B cell (primary cell): ENCODE measurements at regions not wholly inside any gene's neighbourhood (a gene's known extent, or its start where the extent isn't known, plus 50 kb on each side); places are given as distances from the start of the nearest gene placed in this dataset.

Source experiments
- CTCF ChIP-seq: fragments of 200-600 bp; IDR thresholded peaks from one replicate; pipeline ENCODE4 v1.8.0; 2022; ENCODE audit warnings: antibody characterized with exemption, mild to moderate bottlenecking
- EZH2 ChIP-seq: IDR thresholded peaks from 2 replicates; pipeline ENCODE4 v1.6.1; 2012; ENCODE audit warnings: borderline replicate concordance, low read depth, mild to moderate bottlenecking, moderate library complexity, low read length; ENCODE audit not compliant: insufficient read depth, poor library complexity, severe bottlenecking

GRCh38 chr4:18508786-18509185 is 487.2 kb upstream of the LCORL start:
- no peak for TF ChIP-seq CTCF
- no peak for TF ChIP-seq EZH2
